ENCODE measurements at regions not wholly inside any gene's neighbourhood (a gene's known extent, or its start where the extent isn't known, plus 50 kb on each side); places are given as distances from the start of the nearest gene placed in this dataset.
"Not testable (repeated sequence)": the region's sequence is repeated elsewhere in the genome, so short reads cannot be mapped to it uniquely, and the experiment has no call there.

DNA sequence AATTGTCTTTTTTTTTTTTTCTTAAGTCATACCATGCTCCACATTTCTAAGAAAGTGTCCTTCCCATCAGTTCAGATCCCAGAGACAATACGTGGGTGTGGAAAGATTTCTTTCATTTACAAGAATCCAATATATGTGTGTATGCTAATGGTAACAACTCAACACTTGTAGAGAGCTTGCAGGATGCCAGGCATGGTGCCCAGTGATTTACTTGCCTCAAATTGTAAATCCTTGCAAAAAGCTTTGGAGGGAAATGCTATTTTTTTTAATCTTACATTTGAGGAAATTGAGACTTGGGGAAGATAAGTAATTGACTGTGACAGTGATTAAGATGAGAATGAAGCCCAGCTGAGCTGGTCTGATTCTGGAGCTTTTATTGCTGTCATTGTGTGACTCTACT lies 1264.6 kb upstream of the SEL1L start:
- H3K27ac ChIP-seq = no peak overlapping the region
- TF ChIP-seq POLR2AphosphoS5 (IDR thresholded peaks at IDR 0.05) (no peak), POLR2A (IDR thresholded peaks at IDR 0.05) (no peak)
- TF ChIP-seq, protein P1, sequence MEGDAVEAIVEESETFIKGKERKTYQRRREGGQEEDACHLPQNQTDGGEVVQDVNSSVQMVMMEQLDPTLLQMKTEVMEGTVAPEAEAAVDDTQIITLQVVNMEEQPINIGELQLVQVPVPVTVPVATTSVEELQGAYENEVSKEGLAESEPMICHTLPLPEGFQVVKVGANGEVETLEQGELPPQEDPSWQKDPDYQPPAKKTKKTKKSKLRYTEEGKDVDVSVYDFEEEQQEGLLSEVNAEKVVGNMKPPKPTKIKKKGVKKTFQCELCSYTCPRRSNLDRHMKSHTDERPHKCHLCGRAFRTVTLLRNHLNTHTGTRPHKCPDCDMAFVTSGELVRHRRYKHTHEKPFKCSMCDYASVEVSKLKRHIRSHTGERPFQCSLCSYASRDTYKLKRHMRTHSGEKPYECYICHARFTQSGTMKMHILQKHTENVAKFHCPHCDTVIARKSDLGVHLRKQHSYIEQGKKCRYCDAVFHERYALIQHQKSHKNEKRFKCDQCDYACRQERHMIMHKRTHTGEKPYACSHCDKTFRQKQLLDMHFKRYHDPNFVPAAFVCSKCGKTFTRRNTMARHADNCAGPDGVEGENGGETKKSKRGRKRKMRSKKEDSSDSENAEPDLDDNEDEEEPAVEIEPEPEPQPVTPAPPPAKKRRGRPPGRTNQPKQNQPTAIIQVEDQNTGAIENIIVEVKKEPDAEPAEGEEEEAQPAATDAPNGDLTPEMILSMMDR (IDR thresholded peaks at IDR 0.05) = no peak
- WGBS = 67% methylated on average over 1 of the region's 1 CpG
- DNase-seq (ENCODE audit: low spot score) = no peak
- no peak overlapping the region for H3K4me3 ChIP-seq
- no peaks in the 10 kb centered on the region for H3K9me3 ChIP-seq
- intact Hi-C loops (cut with DNase I) = no loop called here
- H3K27me3 ChIP-seq (replicated peaks; ENCODE audit: insufficient read depth) = no peaks in the 10 kb centered on the region
- no peaks in the 10 kb centered on the region for H3K4me1 ChIP-seq (replicated peaks)
- H3K36me3 ChIP-seq = no peaks in the 10 kb centered on the region

DNA sequence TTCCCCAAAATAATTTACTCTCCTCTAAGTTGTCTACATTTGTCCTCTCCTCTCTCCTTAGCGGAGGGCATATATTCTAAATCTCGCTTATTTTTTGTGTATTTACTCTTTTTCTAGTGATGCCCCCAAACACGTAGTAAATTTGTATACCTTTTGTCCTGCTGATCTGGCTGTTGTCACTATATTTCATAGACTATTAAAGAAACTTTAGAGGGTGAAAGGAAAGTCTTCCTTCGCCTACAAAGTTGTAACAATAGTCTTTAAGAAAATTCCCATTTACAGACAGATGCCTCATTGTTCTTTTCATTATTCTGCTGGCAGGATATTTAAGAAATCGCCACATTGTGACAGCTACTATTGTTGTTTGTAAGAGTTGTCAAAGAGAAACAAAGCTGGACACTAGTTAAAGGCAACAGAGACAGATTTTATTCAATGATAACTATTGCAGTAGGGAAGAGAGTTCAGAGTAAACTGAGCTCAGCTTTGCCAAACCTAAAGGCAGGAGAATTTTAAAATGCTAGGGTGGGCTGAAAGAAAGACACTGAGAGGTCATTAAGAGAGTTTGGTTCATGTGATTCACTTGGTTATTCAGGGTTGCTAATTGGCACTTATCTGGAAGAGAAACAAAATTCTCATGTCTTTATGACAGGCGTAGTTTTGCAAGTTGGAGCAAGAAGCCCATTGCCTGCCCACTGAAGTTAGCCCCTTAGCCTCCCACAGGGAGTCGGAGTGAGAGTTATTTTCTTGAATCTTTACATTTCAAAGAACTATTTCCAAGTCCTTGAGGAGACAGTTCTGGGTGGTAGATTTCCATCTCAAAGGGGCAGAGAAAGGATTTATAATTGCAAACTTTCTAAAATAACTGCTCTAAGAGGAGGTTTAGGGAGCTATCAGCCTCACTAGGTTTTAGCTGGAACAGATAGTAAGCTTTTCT lies 1272.5 kb upstream of the SEL1L start:
- no peak for TF ChIP-seq POLR2A (IDR thresholded peaks at IDR 0.05)
- no peak for TF ChIP-seq POLR2AphosphoS5 (IDR thresholded peaks at IDR 0.05)
- TF ChIP-seq, protein P1 (IDR thresholded peaks at IDR 0.05) = no peak
- Histone ChIP-seq H3K4me3 (no peak overlapping the region), H3K36me3 (no peaks in the 10 kb centered on the region), H3K9me3 (no peaks in the 10 kb centered on the region), H3K27me3 (replicated peaks; ENCODE audit: insufficient read depth) (no peaks in the 10 kb centered on the region), H3K4me1 (replicated peaks) (no peaks in the 10 kb centered on the region), H3K27ac (no peak overlapping the region)
- WGBS = 49% methylated on average over 7 of the region's 7 CpGs
- DNase-seq (ENCODE audit: low spot score) = no peak
- intact Hi-C loops (cut with DNase I) = no loop called here

- TF ChIP-seq, protein P1 (IDR thresholded peaks at IDR 0.05) = no peak
- no peak for TF ChIP-seq POLR2AphosphoS5 (IDR thresholded peaks at IDR 0.05)
- TF ChIP-seq POLR2A (IDR thresholded peaks at IDR 0.05) = no peak
- Histone ChIP-seq H3K27ac (no peak overlapping the region), H3K4me1 (replicated peaks) (no peaks in the 10 kb centered on the region), H3K36me3 (no peaks in the 10 kb centered on the region), H3K4me3 (no peak overlapping the region), H3K27me3 (replicated peaks; ENCODE audit: insufficient read depth) (no peaks in the 10 kb centered on the region), H3K9me3 (no peaks in the 10 kb centered on the region)
- no peak for DNase-seq (ENCODE audit: low spot score)
- intact Hi-C loops (cut with DNase I) = no loop called here
- WGBS = 83% methylated on average over 2 of the region's 2 CpGs
Measured at GRCh38 chr14:82811246-82811645, 1277.6 kb upstream of the SEL1L start.

GRCh38 chr14:82814339-82814738 lies 1280.7 kb upstream of the SEL1L start:
- H3K4me1 ChIP-seq (replicated peaks); H3K27ac ChIP-seq; H3K9me3 ChIP-seq; DNase-seq (ENCODE audit: low spot score); H3K36me3 ChIP-seq; H3K27me3 ChIP-seq (replicated peaks; ENCODE audit: insufficient read depth); intact Hi-C loops (cut with DNase I); H3K4me3 ChIP-seq: not testable (repeated sequence)
- 98% methylated on average over 27 of the region's 28 CpGs for WGBS

GRCh38 chr14:82830596-82830995 lies 1296.9 kb upstream of the SEL1L start:
- DNase-seq (ENCODE audit: low spot score) = no peak
- intact Hi-C loops (cut with DNase I) = no loop called here
- Histone ChIP-seq H3K4me3 (no peak overlapping the region), H3K9me3 (no peaks in the 10 kb centered on the region), H3K27ac (no peak overlapping the region), H3K27me3 (replicated peaks; ENCODE audit: insufficient read depth) (no peaks in the 10 kb centered on the region), H3K4me1 (replicated peaks) (no peaks in the 10 kb centered on the region), H3K36me3 (no peaks in the 10 kb centered on the region)
- 95% methylated on average over 4 of the region's 4 CpGs for WGBS
- TF ChIP-seq POLR2A (IDR thresholded peaks at IDR 0.05) (no peak), POLR2AphosphoS5 (IDR thresholded peaks at IDR 0.05) (no peak)
- TF ChIP-seq, protein P1 (IDR thresholded peaks at IDR 0.05) = no peak

Measured in prostate gland (tissue), 2 donors.